CD4-positive, CD25-positive, alpha-beta regulatory T cell (primary cell): ENCODE measurements at regions not wholly inside any gene's neighbourhood (a gene's known extent, or its start where the extent isn't known, plus 50 kb on each side); places are given as distances from the start of the nearest gene placed in this dataset.
A peak's percentile ranks its signal among the peaks of the same experiment; 100 is the strongest.

ENCODE experiments used
- ATAC-seq, 2 donors: fragments of 150-1000 bp; cut with Tn5 transposase; one replicate each; pipeline ENCODE4 v1.10.0; 2021; ENCODE audit warnings: low read depth in 2 of 2, moderate number of reproducible peaks in 2 of 2, moderate library complexity in 1 of 2
- DNase-seq, 3 donors: peaks; one replicate each; pipeline versions ENCODE4 v3.0.0 to v3.0.0-alpha.2; 2012 to 2022; ENCODE audit warnings: mixed read lengths in 1 of 3
- H3K27ac ChIP-seq: one replicate; pipeline ENCODE4 v1.7.0; 2013; ENCODE audit warnings: mild to moderate bottlenecking, low read length; ENCODE audit not compliant: insufficient read depth, poor library complexity, severe bottlenecking
- H3K27me3 ChIP-seq: one replicate; pipeline ENCODE4 v1.7.0; 2013; ENCODE audit warnings: low read length; ENCODE audit not compliant: control insufficient read depth, insufficient read depth
- H3K36me3 ChIP-seq: one replicate; pipeline ENCODE4 v1.7.0; 2013; ENCODE audit warnings: mild to moderate bottlenecking, low read length, moderate library complexity; ENCODE audit not compliant: control insufficient read depth, insufficient read depth
- H3K4me1 ChIP-seq: 2 replicates; pipeline ENCODE4 v1.7.0; 2013; ENCODE audit warnings: mild to moderate bottlenecking, low read length; ENCODE audit not compliant: insufficient read depth, control insufficient read depth, poor library complexity, severe bottlenecking
- H3K4me3 ChIP-seq: one replicate; pipeline ENCODE4 v1.7.0; 2013; ENCODE audit warnings: low read depth, mild to moderate bottlenecking, low read length, moderate library complexity
- H3K9me3 ChIP-seq, 2 experiments: 1 replicate in 1 of 2; 2 replicates in 1 of 2; pipeline ENCODE4 v1.7.0; 2013; ENCODE audit warnings: low read length in 2 of 2, mild to moderate bottlenecking in 1 of 2, moderate library complexity in 1 of 2; ENCODE audit not compliant: control insufficient read depth in 2 of 2
- H3K27ac Mint-ChIP-seq, 3 donors: one replicate each; pipeline ENCODE4 v1.8.0; 2020 to 2022; ENCODE audit warnings: mild to moderate bottlenecking in 3 of 3, mixed read lengths in 3 of 3, moderate library complexity in 2 of 3
- H3K27me3 Mint-ChIP-seq: one replicate; pipeline ENCODE4 v1.8.0; 2022; ENCODE audit warnings: mild to moderate bottlenecking, mixed read lengths
- H3K36me3 Mint-ChIP-seq: one replicate; pipeline ENCODE4 v1.8.0; 2020; ENCODE audit warnings: mixed read lengths
- H3K4me1 Mint-ChIP-seq, 4 donors: one replicate each; pipeline ENCODE4 v1.8.0; 2020 to 2022; ENCODE audit warnings: mixed read lengths in 4 of 4, mild to moderate bottlenecking in 1 of 4
- H3K4me3 Mint-ChIP-seq, 4 donors: one replicate each; pipeline ENCODE4 v1.8.0; 2020 to 2022; ENCODE audit warnings: mild to moderate bottlenecking in 4 of 4, mixed read lengths in 4 of 4, moderate library complexity in 3 of 4
- H3K9me3 Mint-ChIP-seq, 7 donors: one replicate each; pipeline ENCODE4 v1.8.0; 2020 to 2022; ENCODE audit warnings: mixed read lengths in 7 of 7, mild to moderate bottlenecking in 3 of 7, moderate library complexity in 2 of 7

- H3K4me1 Mint-ChIP-seq = no peaks in the 10 kb centered on the region
- no peak overlapping the region for H3K4me3 ChIP-seq
- peaks cover 0 to 22% (median 4%) of the 10 kb centered on the region in 7 donors for H3K9me3 Mint-ChIP-seq
- no peaks in the 10 kb centered on the region for H3K27me3 Mint-ChIP-seq
- H3K36me3 Mint-ChIP-seq = no peaks in the 10 kb centered on the region
- no peaks in the 10 kb centered on the region for H3K27me3 ChIP-seq
- H3K4me1 ChIP-seq = no peaks in the 10 kb centered on the region
- H3K27ac ChIP-seq = no peak overlapping the region
- H3K27ac Mint-ChIP-seq = no peak overlapping the region
- no peak overlapping the region for H3K4me3 Mint-ChIP-seq
- H3K36me3 ChIP-seq = no peaks in the 10 kb centered on the region
- ATAC-seq (no peak), DNase-seq (no peak)
- no peaks in the 10 kb centered on the region for H3K9me3 ChIP-seq
Observed at GRCh38 chr2:223260681-223261080, 208.7 kb downstream of the KCNE4 start.

GRCh38 chr2:223262946-223263345 is 211.0 kb downstream of the KCNE4 start:
- H3K36me3 Mint-ChIP-seq = no peaks in the 10 kb centered on the region
- Histone ChIP-seq H3K27ac (no peak overlapping the region), H3K4me3 (no peak overlapping the region), H3K4me1 (no peaks in the 10 kb centered on the region), H3K9me3 (no peaks in the 10 kb centered on the region), H3K27me3 (no peaks in the 10 kb centered on the region), H3K36me3 (no peaks in the 10 kb centered on the region)
- H3K4me1 Mint-ChIP-seq = no peaks in the 10 kb centered on the region
- ATAC-seq (no peak), DNase-seq (no peak)
- H3K4me3 Mint-ChIP-seq = no peak overlapping the region
- H3K27me3 Mint-ChIP-seq = no peaks in the 10 kb centered on the region
- H3K27ac Mint-ChIP-seq = no peak overlapping the region
- H3K9me3 Mint-ChIP-seq = peaks cover 0 to 7% (median 1%) of the 10 kb centered on the region in 7 donors

- Mint-ChIP-seq H3K4me3 (no peak overlapping the region), H3K9me3 (peaks cover 0 to 13% (median 0%) of the 10 kb centered on the region in 7 donors), H3K27me3 (no peaks in the 10 kb centered on the region), H3K27ac (no peak overlapping the region), H3K4me1 (no peaks in the 10 kb centered on the region), H3K36me3 (no peaks in the 10 kb centered on the region)
- ATAC-seq = no peak
- no peaks in the 10 kb centered on the region for H3K9me3 ChIP-seq
- no peaks in the 10 kb centered on the region for H3K27me3 ChIP-seq
- H3K36me3 ChIP-seq = no peaks in the 10 kb centered on the region
- no peak for DNase-seq
- H3K27ac ChIP-seq = no peak overlapping the region
- no peak overlapping the region for H3K4me3 ChIP-seq
- no peaks in the 10 kb centered on the region for H3K4me1 ChIP-seq
Observed at GRCh38 chr2:223264541-223265193, 212.7 kb downstream of the KCNE4 start.

- Histone ChIP-seq H3K4me1 (no peaks in the 10 kb centered on the region), H3K36me3 (no peaks in the 10 kb centered on the region), H3K27ac (no peak overlapping the region), H3K4me3 (no peak overlapping the region), H3K27me3 (no peaks in the 10 kb centered on the region), H3K9me3 (no peaks in the 10 kb centered on the region)
- no peaks in the 10 kb centered on the region for H3K4me1 Mint-ChIP-seq
- ATAC-seq (no peak), DNase-seq (no peak)
- no peak overlapping the region for H3K27ac Mint-ChIP-seq
- H3K27me3 Mint-ChIP-seq = no peaks in the 10 kb centered on the region
- H3K4me3 Mint-ChIP-seq = no peak overlapping the region
- no peaks in the 10 kb centered on the region for H3K36me3 Mint-ChIP-seq
- peaks cover 0 to 10% (median 0%) of the 10 kb centered on the region in 7 donors for H3K9me3 Mint-ChIP-seq
Observed at GRCh38 chr2:223267160-223267951, 215.4 kb downstream of the KCNE4 start.

- H3K27ac ChIP-seq = no peak overlapping the region
- peaks cover 0 to 7% (median 0%) of the 10 kb centered on the region in 7 donors for H3K9me3 Mint-ChIP-seq
- H3K27me3 Mint-ChIP-seq = no peaks in the 10 kb centered on the region
- ATAC-seq (no peak), DNase-seq (no peak)
- H3K4me3 Mint-ChIP-seq = no peak overlapping the region
- H3K4me3 ChIP-seq = no peak overlapping the region
- no peaks in the 10 kb centered on the region for H3K4me1 ChIP-seq
- no peaks in the 10 kb centered on the region for H3K36me3 ChIP-seq
- H3K9me3 ChIP-seq = no peaks in the 10 kb centered on the region
- no peaks in the 10 kb centered on the region for H3K27me3 ChIP-seq
- H3K36me3 Mint-ChIP-seq = no peaks in the 10 kb centered on the region
- H3K4me1 Mint-ChIP-seq = no peaks in the 10 kb centered on the region
- H3K27ac Mint-ChIP-seq = no peak overlapping the region
Observed at GRCh38 chr2:223269386-223269785, 217.4 kb downstream of the KCNE4 start.

GRCh38 chr2:223270548-223270947 is 218.6 kb downstream of the KCNE4 start:
- H3K4me1 ChIP-seq = no peaks in the 10 kb centered on the region
- no peak for ATAC-seq
- Mint-ChIP-seq H3K27me3 (no peaks in the 10 kb centered on the region), H3K4me3 (no peak overlapping the region), H3K9me3 (peaks cover 0 to 7% (median 0%) of the 10 kb centered on the region in 7 donors), H3K4me1 (no peaks in the 10 kb centered on the region), H3K27ac (no peak overlapping the region), H3K36me3 (no peaks in the 10 kb centered on the region)
- no peak for DNase-seq
- H3K4me3 ChIP-seq = no peak overlapping the region
- no peaks in the 10 kb centered on the region for H3K36me3 ChIP-seq
- no peaks in the 10 kb centered on the region for H3K27me3 ChIP-seq
- H3K9me3 ChIP-seq = no peaks in the 10 kb centered on the region
- no peak overlapping the region for H3K27ac ChIP-seq

GRCh38 chr2:223273995-223274394 is 222.0 kb downstream of the KCNE4 start:
- Histone ChIP-seq H3K27ac (no peak overlapping the region), H3K4me1 (no peaks in the 10 kb centered on the region), H3K27me3 (no peaks in the 10 kb centered on the region), H3K4me3 (no peak overlapping the region), H3K9me3 (no peaks in the 10 kb centered on the region), H3K36me3 (no peaks in the 10 kb centered on the region)
- H3K9me3 Mint-ChIP-seq = peaks cover 0 to 9% (median 1%) of the 10 kb centered on the region in 7 donors
- DNase-seq (no peak), ATAC-seq (no peak)
- no peaks in the 10 kb centered on the region for H3K27me3 Mint-ChIP-seq
- H3K4me1 Mint-ChIP-seq = no peaks in the 10 kb centered on the region
- no peaks in the 10 kb centered on the region for H3K36me3 Mint-ChIP-seq
- H3K27ac Mint-ChIP-seq = no peak overlapping the region
- no peak overlapping the region for H3K4me3 Mint-ChIP-seq

GRCh38 chr2:223282221-223282620 is 230.2 kb downstream of the KCNE4 start:
- H3K27me3 Mint-ChIP-seq = peaks cover 5% of the 10 kb centered on the region
- Histone ChIP-seq H3K27ac (no peak overlapping the region), H3K9me3 (no peaks in the 10 kb centered on the region), H3K4me3 (no peak overlapping the region), H3K4me1 (no peaks in the 10 kb centered on the region), H3K36me3 (no peaks in the 10 kb centered on the region), H3K27me3 (no peaks in the 10 kb centered on the region)
- ATAC-seq (no peak), DNase-seq (no peak)
- no peaks in the 10 kb centered on the region for H3K36me3 Mint-ChIP-seq
- H3K4me3 Mint-ChIP-seq = peak overlapping the region in 1 of 4 donors; percentile 15
- H3K27ac Mint-ChIP-seq = no peak overlapping the region
- H3K9me3 Mint-ChIP-seq = peaks cover 0 to 8% (median 3%) of the 10 kb centered on the region in 7 donors
- no peaks in the 10 kb centered on the region for H3K4me1 Mint-ChIP-seq
